MM.1S (cell line): ENCODE measurements at regions not wholly inside any gene's neighbourhood (a gene's known extent, or its start where the extent isn't known, plus 50 kb on each side); places are given as distances from the start of the nearest gene placed in this dataset.

Experiments used
- EZH2 ChIP-seq: fragments of 300-600 bp; sonication (generic); optimal IDR thresholded peaks from 2 replicates; pipeline ENCODE3; 2017; ENCODE audit warnings: low read depth, mild to moderate bottlenecking, antibody characterized with exemption, low read length, mixed read lengths
- EZH2phosphoT487 ChIP-seq: fragments of 300-600 bp; sonication (generic); IDR thresholded peaks from 2 replicates; pipeline ENCODE4 v1.6.1; 2018; ENCODE audit warnings: antibody characterized with exemption, low read length
- TF ChIP-seq, protein P1 (sequence below): fragments of 300-600 bp; sonication (generic); IDR thresholded peaks from 2 replicates; pipeline ENCODE4 v1.5.1; 2016; ENCODE audit warnings: antibody characterized with exemption, low read length, mixed read lengths

DNA sequence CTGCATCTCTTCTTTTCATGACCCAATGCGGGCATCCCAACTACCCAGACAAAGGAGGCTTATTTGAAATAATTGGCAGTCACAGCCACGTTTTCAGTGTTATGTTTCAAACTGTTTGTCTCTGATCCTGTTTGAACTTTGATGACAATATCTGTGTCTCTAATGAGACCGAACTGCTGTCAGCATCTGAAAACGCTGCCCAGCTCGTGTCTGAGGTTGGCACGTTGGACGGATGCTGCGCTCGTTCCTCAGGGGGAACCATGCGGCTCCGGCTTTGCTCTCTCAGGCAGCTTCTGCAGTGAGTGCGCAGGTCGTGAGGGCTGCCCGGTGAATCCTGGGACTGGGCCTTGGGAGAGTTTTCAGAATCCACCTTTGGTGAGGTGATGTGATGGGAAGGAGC is 58.4 kb upstream of the SORBS2 start:
- no peak for TF ChIP-seq EZH2phosphoT487
- TF ChIP-seq, protein P1, sequence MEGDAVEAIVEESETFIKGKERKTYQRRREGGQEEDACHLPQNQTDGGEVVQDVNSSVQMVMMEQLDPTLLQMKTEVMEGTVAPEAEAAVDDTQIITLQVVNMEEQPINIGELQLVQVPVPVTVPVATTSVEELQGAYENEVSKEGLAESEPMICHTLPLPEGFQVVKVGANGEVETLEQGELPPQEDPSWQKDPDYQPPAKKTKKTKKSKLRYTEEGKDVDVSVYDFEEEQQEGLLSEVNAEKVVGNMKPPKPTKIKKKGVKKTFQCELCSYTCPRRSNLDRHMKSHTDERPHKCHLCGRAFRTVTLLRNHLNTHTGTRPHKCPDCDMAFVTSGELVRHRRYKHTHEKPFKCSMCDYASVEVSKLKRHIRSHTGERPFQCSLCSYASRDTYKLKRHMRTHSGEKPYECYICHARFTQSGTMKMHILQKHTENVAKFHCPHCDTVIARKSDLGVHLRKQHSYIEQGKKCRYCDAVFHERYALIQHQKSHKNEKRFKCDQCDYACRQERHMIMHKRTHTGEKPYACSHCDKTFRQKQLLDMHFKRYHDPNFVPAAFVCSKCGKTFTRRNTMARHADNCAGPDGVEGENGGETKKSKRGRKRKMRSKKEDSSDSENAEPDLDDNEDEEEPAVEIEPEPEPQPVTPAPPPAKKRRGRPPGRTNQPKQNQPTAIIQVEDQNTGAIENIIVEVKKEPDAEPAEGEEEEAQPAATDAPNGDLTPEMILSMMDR: no peak
- TF ChIP-seq EZH2: no peak
